ENCODE measurements at regions not wholly inside any gene's neighbourhood (a gene's known extent, or its start where the extent isn't known, plus 50 kb on each side); places are given as distances from the start of the nearest gene placed in this dataset.
"Not testable (repeated sequence)": the region's sequence is repeated elsewhere in the genome, so short reads cannot be mapped to it uniquely, and the experiment has no call there.

DNA sequence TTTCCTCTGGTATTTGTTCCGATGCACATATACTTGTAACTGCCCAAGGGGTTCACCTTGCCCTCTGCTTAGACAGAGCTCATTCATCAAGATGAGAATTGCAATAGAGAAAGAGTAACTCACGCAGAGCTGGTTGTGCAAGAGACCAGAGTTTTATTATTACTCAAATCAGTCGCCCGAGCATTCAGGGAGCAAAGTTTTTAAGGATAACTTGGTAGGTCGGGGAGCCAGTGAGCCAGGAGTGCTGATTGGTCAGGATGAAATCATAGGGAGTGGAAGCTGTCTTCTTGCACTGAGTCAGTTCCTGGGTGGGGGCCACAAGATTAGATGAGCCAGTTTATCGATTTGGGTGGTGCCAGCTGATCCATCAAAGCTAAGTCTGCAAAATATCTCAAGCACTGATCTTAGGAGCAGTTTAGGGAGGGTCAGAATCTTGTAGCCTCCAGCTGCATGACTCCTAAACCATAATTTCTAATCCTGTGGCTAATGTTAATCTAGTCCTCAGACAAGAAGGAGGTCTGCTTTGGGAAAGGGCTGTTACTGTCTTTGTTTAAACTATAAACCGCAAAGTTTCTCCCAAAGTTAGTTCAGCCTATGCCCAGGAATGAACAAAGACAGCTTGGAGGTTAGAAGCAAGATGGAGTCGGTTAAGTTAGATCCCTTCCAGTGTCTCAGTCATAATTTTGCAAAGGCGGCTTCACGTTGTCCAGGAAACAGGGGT is 97.9 kb downstream of the TEX35 start:
- 70% methylated on average over 6 of the region's 10 CpGs for WGBS (ENCODE audit: insufficient coverage)
- H3K27me3 Mint-ChIP-seq; H3K9me3 ChIP-seq; H3K36me3 Mint-ChIP-seq; H3K4me3 Mint-ChIP-seq; DNase-seq; H3K4me1 ChIP-seq (ENCODE audit: control insufficient read depth in 1 of 2, extremely low read depth in 1 of 2, insufficient read depth in 2 of 2, low read length in 2 of 2); H3K27ac ChIP-seq (ENCODE audit: low read length); H3K9me3 Mint-ChIP-seq; H3K4me3 ChIP-seq (ENCODE audit: control insufficient read depth in 1 of 2, extremely low read depth in 1 of 2, low read length in 1 of 2); H3K27ac Mint-ChIP-seq; H3K4me1 Mint-ChIP-seq; ATAC-seq (replicated peaks in 1 of 4); H3K27me3 ChIP-seq (replicated peaks in 1 of 2; ENCODE audit: control insufficient read depth in 2 of 2, extremely low read depth in 1 of 2, insufficient read depth in 2 of 2, low read length in 1 of 2); H3K36me3 ChIP-seq (ENCODE audit: control insufficient read depth in 2 of 2, extremely low read depth in 1 of 2, insufficient read depth in 1 of 2, low read length in 1 of 2): not testable (repeated sequence)
- ChIA-PET CTCF (interaction anchor here in 1 of 2 donors (0.7 kb wide), 1 partner anchor 141 kb away, joined by 6 read pairs; no protein-coding TSS in a partner anchor), POLR2A (interaction anchor here in 1 of 2 donors (0.9 kb wide), 1 partner anchor 12 kb away, joined by 3 read pairs; no protein-coding TSS in a partner anchor)

DNA sequence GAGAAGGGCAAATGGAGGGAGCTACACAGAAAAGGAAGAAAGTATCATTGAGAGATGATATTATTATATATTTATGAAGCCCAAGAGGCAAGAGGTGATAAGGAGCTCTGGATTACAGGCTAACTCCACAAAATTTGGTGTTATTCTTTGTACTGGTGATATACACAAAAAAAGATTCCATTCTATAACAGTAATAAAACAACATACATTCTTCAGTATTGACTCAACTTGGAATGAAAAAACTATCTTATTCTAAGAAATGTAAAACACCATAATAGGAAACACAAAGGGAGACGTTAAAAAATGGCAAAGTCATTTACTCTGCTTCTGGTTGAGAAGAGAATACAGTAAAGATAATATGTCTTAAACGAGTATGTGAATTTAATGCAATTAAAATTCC is 99.4 kb downstream of the TEX35 start:
- H3K4me3 Mint-ChIP-seq: no peak overlapping the region
- H3K4me1 Mint-ChIP-seq: no peaks in the 10 kb centered on the region
- Histone ChIP-seq H3K4me3 (ENCODE audit: control insufficient read depth in 1 of 2, extremely low read depth in 1 of 2, low read length in 1 of 2) (no peak overlapping the region), H3K4me1 (ENCODE audit: control insufficient read depth in 1 of 2, extremely low read depth in 1 of 2, insufficient read depth in 2 of 2, low read length in 2 of 2) (no peaks in the 10 kb centered on the region), H3K9me3 (no peaks in the 10 kb centered on the region), H3K27me3 (replicated peaks in 1 of 2; ENCODE audit: control insufficient read depth in 2 of 2, extremely low read depth in 1 of 2, insufficient read depth in 2 of 2, low read length in 1 of 2) (peaks cover 0 to 3% of the 10 kb centered on the region in 2 experiments), H3K36me3 (ENCODE audit: control insufficient read depth in 2 of 2, extremely low read depth in 1 of 2, insufficient read depth in 1 of 2, low read length in 1 of 2) (no peaks in the 10 kb centered on the region), H3K27ac (ENCODE audit: low read length) (no peak overlapping the region)
- no peak for ATAC-seq (replicated peaks in 1 of 4)
- POLR2A ChIA-PET: no interaction called here
- H3K9me3 Mint-ChIP-seq: no peaks in the 10 kb centered on the region
- peaks cover 4 to 6% of the 10 kb centered on the region in 2 donors for H3K27me3 Mint-ChIP-seq
- no peaks in the 10 kb centered on the region for H3K36me3 Mint-ChIP-seq
- no peak for DNase-seq
- no peak overlapping the region for H3K27ac Mint-ChIP-seq
- CTCF ChIA-PET: no interaction called here
- no CpG with 5 or more reads among the region's 2 CpGs for WGBS (ENCODE audit: insufficient coverage)

DNA sequence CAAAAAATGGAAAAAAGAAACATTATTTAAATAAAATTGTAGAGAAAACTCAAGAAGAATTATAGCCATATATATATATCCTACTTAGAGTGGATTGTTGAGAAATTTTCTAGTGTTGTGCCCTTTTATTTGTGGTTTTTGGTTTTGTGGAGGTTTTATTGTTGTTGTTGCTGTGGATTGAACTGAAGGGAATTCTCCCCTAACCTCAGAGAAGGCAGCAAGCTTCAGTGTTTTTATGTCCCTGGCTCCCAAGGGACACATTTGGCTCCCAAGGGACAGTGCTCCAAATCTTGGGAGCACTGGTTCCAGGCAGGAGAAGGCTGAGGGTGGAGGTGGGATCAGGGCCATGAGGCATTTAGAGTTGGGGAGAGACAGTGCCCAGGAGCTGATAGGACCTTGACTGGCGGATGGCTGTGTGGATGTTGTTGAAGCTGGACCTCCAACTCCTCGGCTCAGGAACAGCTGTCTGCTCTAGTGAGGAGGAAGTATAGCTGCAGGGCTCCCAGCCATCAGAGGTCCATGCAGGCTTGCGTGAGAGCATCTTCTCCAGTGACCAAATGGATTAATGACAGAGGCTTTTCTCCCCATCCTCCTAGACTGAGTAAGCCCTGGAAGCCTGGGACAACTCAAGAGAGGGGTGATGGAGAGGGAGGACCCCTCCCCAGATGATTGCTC is 100.5 kb downstream of the TEX35 start:
- H3K27ac ChIP-seq (ENCODE audit: low read length): no peak overlapping the region
- Mint-ChIP-seq H3K27ac (no peak overlapping the region), H3K4me1 (no peaks in the 10 kb centered on the region), H3K27me3 (peaks cover 4 to 10% of the 10 kb centered on the region in 2 donors), H3K9me3 (no peaks in the 10 kb centered on the region), H3K4me3 (no peak overlapping the region), H3K36me3 (no peaks in the 10 kb centered on the region)
- H3K4me1 ChIP-seq (ENCODE audit: control insufficient read depth in 1 of 2, extremely low read depth in 1 of 2, insufficient read depth in 2 of 2, low read length in 2 of 2): no peaks in the 10 kb centered on the region
- peaks cover 0 to 1% of the 10 kb centered on the region in 2 experiments for H3K27me3 ChIP-seq (replicated peaks in 1 of 2; ENCODE audit: control insufficient read depth in 2 of 2, extremely low read depth in 1 of 2, insufficient read depth in 2 of 2, low read length in 1 of 2)
- ChIA-PET CTCF (no interaction called here), POLR2A (no interaction called here)
- DNase-seq (no peak), ATAC-seq (replicated peaks in 1 of 4) (no peak)
- no peaks in the 10 kb centered on the region for H3K9me3 ChIP-seq
- no peak overlapping the region for H3K4me3 ChIP-seq (ENCODE audit: control insufficient read depth in 1 of 2, extremely low read depth in 1 of 2, low read length in 1 of 2)
- WGBS (ENCODE audit: insufficient coverage): 100% methylated on average over 1 of the region's 3 CpGs
- no peaks in the 10 kb centered on the region for H3K36me3 ChIP-seq (ENCODE audit: control insufficient read depth in 2 of 2, extremely low read depth in 1 of 2, insufficient read depth in 1 of 2, low read length in 1 of 2)

DNA sequence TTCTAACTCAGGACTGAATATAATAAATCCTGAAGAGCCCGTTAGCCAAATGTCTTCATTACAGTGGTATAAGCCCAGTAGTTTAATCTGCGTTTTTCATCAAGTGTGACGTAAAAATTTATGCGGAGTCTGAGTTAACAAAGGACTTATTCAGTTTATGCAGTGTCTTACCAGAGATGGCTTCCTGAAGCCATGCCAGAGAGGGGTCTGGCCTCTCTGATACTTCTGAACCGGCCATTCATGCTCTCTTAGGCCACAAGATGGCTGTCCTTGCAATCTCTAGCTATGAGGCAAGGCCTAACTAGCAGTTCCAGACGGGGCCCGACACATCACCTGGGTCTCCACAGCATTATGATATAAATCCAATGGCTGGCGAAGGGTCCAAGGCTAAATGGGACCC is 101.4 kb downstream of the TEX35 start:
- no peaks in the 10 kb centered on the region for H3K36me3 Mint-ChIP-seq
- no peak overlapping the region for H3K27ac Mint-ChIP-seq
- peaks cover 0 to 4% of the 10 kb centered on the region in 2 experiments for H3K27me3 ChIP-seq (replicated peaks in 1 of 2; ENCODE audit: control insufficient read depth in 2 of 2, extremely low read depth in 1 of 2, insufficient read depth in 2 of 2, low read length in 1 of 2)
- no peaks in the 10 kb centered on the region for H3K9me3 ChIP-seq
- H3K36me3 ChIP-seq (ENCODE audit: control insufficient read depth in 2 of 2, extremely low read depth in 1 of 2, insufficient read depth in 1 of 2, low read length in 1 of 2): no peaks in the 10 kb centered on the region
- H3K4me1 ChIP-seq (ENCODE audit: control insufficient read depth in 1 of 2, extremely low read depth in 1 of 2, insufficient read depth in 2 of 2, low read length in 2 of 2): no peaks in the 10 kb centered on the region
- 84% methylated on average over 6 of the region's 8 CpGs for WGBS (ENCODE audit: insufficient coverage)
- H3K4me1 Mint-ChIP-seq: no peaks in the 10 kb centered on the region
- no peak overlapping the region for H3K27ac ChIP-seq (ENCODE audit: low read length)
- ChIA-PET CTCF (interaction anchor here in 1 of 2 donors (0.7 kb wide), 1 partner anchor 169 kb away, joined by 6 read pairs; no protein-coding TSS in a partner anchor), POLR2A (no interaction called here)
- no peak overlapping the region for H3K4me3 Mint-ChIP-seq
- no peak for ATAC-seq (replicated peaks in 1 of 4)
- no peak for DNase-seq
- no peaks in the 10 kb centered on the region for H3K9me3 Mint-ChIP-seq
- H3K27me3 Mint-ChIP-seq: peaks cover 4 to 10% of the 10 kb centered on the region in 2 donors
- no peak overlapping the region for H3K4me3 ChIP-seq (ENCODE audit: control insufficient read depth in 1 of 2, extremely low read depth in 1 of 2, low read length in 1 of 2)

DNA sequence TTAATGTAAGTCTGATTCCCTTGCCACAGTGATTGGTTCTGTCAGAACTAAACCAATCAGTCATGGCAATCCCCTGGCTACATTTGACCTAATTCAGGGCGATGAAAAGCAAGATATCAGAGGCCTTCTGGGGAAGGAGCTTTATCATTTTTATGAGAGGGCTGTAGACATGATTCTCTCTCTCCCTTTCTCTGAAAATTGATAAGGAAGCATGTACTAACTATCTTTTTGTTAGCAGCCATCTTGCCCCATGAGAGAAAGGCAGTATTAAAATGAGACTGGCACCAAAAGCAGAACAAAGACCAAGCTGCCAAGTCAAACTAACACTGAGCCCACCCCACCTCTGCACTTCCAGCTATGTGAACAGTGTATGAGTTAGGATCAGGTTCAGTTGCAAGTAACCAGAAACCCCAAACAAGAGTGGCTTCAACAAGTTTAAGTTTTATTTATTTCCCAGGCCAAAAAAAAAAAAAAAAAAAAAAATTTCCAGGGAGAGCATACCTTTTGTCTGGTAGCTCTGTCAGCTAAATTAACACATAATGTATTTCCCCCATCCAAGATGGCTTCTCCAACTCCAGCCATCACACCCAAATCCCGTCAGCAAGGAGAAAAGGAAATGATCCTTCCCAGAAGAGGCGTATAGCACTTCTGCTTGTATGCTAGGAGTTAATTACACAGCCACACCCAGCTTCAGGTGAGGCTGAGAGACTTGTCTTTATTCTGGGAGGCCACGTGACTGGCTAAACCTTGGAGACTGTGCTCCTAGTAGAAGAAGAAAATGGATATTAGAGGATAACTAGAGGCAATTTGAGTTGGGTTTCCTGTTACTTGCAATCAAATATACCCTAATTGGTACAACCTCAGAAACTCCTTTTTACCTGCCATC is 105.8 kb upstream of the RALGPS2 start:
- no peak for DNase-seq
- H3K27ac Mint-ChIP-seq: no peak overlapping the region
- Histone ChIP-seq H3K4me1 (ENCODE audit: control insufficient read depth in 1 of 2, extremely low read depth in 1 of 2, insufficient read depth in 2 of 2, low read length in 2 of 2) (no peaks in the 10 kb centered on the region), H3K4me3 (ENCODE audit: control insufficient read depth in 1 of 2, extremely low read depth in 1 of 2, low read length in 1 of 2) (no peak overlapping the region), H3K27ac (ENCODE audit: low read length) (no peak overlapping the region), H3K27me3 (replicated peaks in 1 of 2; ENCODE audit: control insufficient read depth in 2 of 2, extremely low read depth in 1 of 2, insufficient read depth in 2 of 2, low read length in 1 of 2) (peaks cover 0 to 4% of the 10 kb centered on the region in 2 experiments), H3K9me3 (no peaks in the 10 kb centered on the region), H3K36me3 (ENCODE audit: control insufficient read depth in 2 of 2, extremely low read depth in 1 of 2, insufficient read depth in 1 of 2, low read length in 1 of 2) (no peaks in the 10 kb centered on the region)
- peaks cover 0 to 8% (median 2%) of the 10 kb centered on the region in 3 donors for H3K9me3 Mint-ChIP-seq
- no peak for ATAC-seq (replicated peaks in 1 of 4)
- H3K4me1 Mint-ChIP-seq: no peaks in the 10 kb centered on the region
- no CpG with 5 or more reads among the region's 4 CpGs for WGBS (ENCODE audit: insufficient coverage)
- POLR2A ChIA-PET: no interaction called here
- CTCF ChIA-PET: interaction anchor here (0.6 kb wide), 2 partner anchors 314 to 422 kb away, joined by 3 to 4 read pairs; no protein-coding TSS in a partner anchor
- no peaks in the 10 kb centered on the region for H3K36me3 Mint-ChIP-seq
- peaks cover 4 to 10% of the 10 kb centered on the region in 2 donors for H3K27me3 Mint-ChIP-seq
- no peak overlapping the region for H3K4me3 Mint-ChIP-seq

Measured in T-cell (primary cell).